ENCODE measurements at regions not wholly inside any gene's neighbourhood (a gene's known extent, or its start where the extent isn't known, plus 50 kb on each side); places are given as distances from the start of the nearest gene placed in this dataset.

GRCh38 chr7:51589111-51589510, 272.5 kb upstream of the COBL start:
- ChIA-PET POLR2A (no interaction called here), CTCF (no interaction called here)
- 0 out of 2 replicates have a peak, but pooled peaks cover 6% of the 10 kb centered on the region for H3K4me1 ChIP-seq
- no peaks in the 10 kb centered on the region for H3K36me3 ChIP-seq (ENCODE audit: control insufficient read depth, insufficient read depth, low read length)
- Mint-ChIP-seq H3K9me3 (ENCODE audit: unreplicated experiment) (peaks cover 9% of the 10 kb centered on the region), H3K4me1 (ENCODE audit: low read depth, unreplicated experiment) (peaks cover 12% of the 10 kb centered on the region), H3K4me3 (ENCODE audit: unreplicated experiment) (no peak overlapping the region), H3K36me3 (ENCODE audit: insufficient read depth, unreplicated experiment) (no peaks in the 10 kb centered on the region), H3K27me3 (ENCODE audit: insufficient read depth, unreplicated experiment) (no peaks in the 10 kb centered on the region), H3K27ac (ENCODE audit: unreplicated experiment) (no peak overlapping the region)
- TF ChIP-seq, protein P1, sequence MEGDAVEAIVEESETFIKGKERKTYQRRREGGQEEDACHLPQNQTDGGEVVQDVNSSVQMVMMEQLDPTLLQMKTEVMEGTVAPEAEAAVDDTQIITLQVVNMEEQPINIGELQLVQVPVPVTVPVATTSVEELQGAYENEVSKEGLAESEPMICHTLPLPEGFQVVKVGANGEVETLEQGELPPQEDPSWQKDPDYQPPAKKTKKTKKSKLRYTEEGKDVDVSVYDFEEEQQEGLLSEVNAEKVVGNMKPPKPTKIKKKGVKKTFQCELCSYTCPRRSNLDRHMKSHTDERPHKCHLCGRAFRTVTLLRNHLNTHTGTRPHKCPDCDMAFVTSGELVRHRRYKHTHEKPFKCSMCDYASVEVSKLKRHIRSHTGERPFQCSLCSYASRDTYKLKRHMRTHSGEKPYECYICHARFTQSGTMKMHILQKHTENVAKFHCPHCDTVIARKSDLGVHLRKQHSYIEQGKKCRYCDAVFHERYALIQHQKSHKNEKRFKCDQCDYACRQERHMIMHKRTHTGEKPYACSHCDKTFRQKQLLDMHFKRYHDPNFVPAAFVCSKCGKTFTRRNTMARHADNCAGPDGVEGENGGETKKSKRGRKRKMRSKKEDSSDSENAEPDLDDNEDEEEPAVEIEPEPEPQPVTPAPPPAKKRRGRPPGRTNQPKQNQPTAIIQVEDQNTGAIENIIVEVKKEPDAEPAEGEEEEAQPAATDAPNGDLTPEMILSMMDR (IDR thresholded peaks at IDR 0.05; ENCODE audit: insufficient read depth in 1 of 2, low read depth in 1 of 2, low read length in 1 of 2, severe bottlenecking in 1 of 2, unreplicated experiment in 1 of 2): no peak
- no TSS peak for BruUV-seq (replicated peaks)
- H3K4me3 ChIP-seq (ENCODE audit: low read depth, low read length): no peak overlapping the region
- no peaks in the 10 kb centered on the region for H3K27me3 ChIP-seq (replicated peaks; ENCODE audit: control insufficient read depth, insufficient read depth, low read length)
- intact Hi-C loops (cut with micrococcal nuclease; ENCODE audit: unreplicated experiment): loop anchor here (5.0 kb wide), 1 partner anchor 137 kb away; no protein-coding TSS in a partner anchor
- no peak for DNase-seq
- no peaks in the 10 kb centered on the region for H3K9me3 ChIP-seq

GRCh38 chr7:51587604-51588003, 271.0 kb upstream of the COBL start:
- no TSS peak for BruUV-seq (replicated peaks)
- no peak for DNase-seq
- 0 out of 2 replicates have a peak, but pooled peaks cover 6% of the 10 kb centered on the region for H3K4me1 ChIP-seq
- CTCF ChIA-PET: interaction anchor here (0.8 kb wide), 1 partner anchor 157 kb away, joined by 4 read pairs; no protein-coding TSS in a partner anchor
- Mint-ChIP-seq H3K27me3 (ENCODE audit: insufficient read depth, unreplicated experiment) (no peaks in the 10 kb centered on the region), H3K4me1 (ENCODE audit: low read depth, unreplicated experiment) (peaks cover 12% of the 10 kb centered on the region), H3K27ac (ENCODE audit: unreplicated experiment) (no peak overlapping the region), H3K4me3 (ENCODE audit: unreplicated experiment) (no peak overlapping the region), H3K36me3 (ENCODE audit: insufficient read depth, unreplicated experiment) (no peaks in the 10 kb centered on the region), H3K9me3 (ENCODE audit: unreplicated experiment) (peaks cover 9% of the 10 kb centered on the region)
- H3K36me3 ChIP-seq (ENCODE audit: control insufficient read depth, insufficient read depth, low read length): no peaks in the 10 kb centered on the region
- intact Hi-C loops (cut with micrococcal nuclease; ENCODE audit: unreplicated experiment): loop anchor here (5.0 kb wide), 1 partner anchor 135 kb away; no protein-coding TSS in a partner anchor
- TF ChIP-seq, protein P1 (IDR thresholded peaks at IDR 0.05; ENCODE audit: insufficient read depth in 1 of 2, low read depth in 1 of 2, low read length in 1 of 2, severe bottlenecking in 1 of 2, unreplicated experiment in 1 of 2): peak in 1 of 2 experiments; percentile 6
- no peaks in the 10 kb centered on the region for H3K27me3 ChIP-seq (replicated peaks; ENCODE audit: control insufficient read depth, insufficient read depth, low read length)
- POLR2A ChIA-PET: no interaction called here
- H3K4me3 ChIP-seq (ENCODE audit: low read depth, low read length): no peak overlapping the region
- no peaks in the 10 kb centered on the region for H3K9me3 ChIP-seq

GRCh38 chr7:51577390-51577789, 260.8 kb upstream of the COBL start:
- no peaks in the 10 kb centered on the region for H3K27me3 ChIP-seq (replicated peaks; ENCODE audit: control insufficient read depth, insufficient read depth, low read length)
- H3K4me3 Mint-ChIP-seq (ENCODE audit: unreplicated experiment): no peak overlapping the region
- H3K9me3 ChIP-seq: peaks cover 3% of the 10 kb centered on the region; the same call in 1 of the 2 replicates
- BruUV-seq (replicated peaks): no TSS peak
- no peaks in the 10 kb centered on the region for H3K27me3 Mint-ChIP-seq (ENCODE audit: insufficient read depth, unreplicated experiment)
- ChIA-PET POLR2A (no interaction called here), CTCF (no interaction called here)
- no peaks in the 10 kb centered on the region for H3K4me1 ChIP-seq
- no peaks in the 10 kb centered on the region for H3K4me1 Mint-ChIP-seq (ENCODE audit: low read depth, unreplicated experiment)
- H3K4me3 ChIP-seq (ENCODE audit: low read depth, low read length): no peak overlapping the region
- DNase-seq: no peak
- TF ChIP-seq, protein P1 (IDR thresholded peaks at IDR 0.05; ENCODE audit: insufficient read depth in 1 of 2, low read depth in 1 of 2, low read length in 1 of 2, severe bottlenecking in 1 of 2, unreplicated experiment in 1 of 2): no peak
- no peaks in the 10 kb centered on the region for H3K36me3 ChIP-seq (ENCODE audit: control insufficient read depth, insufficient read depth, low read length)
- H3K36me3 Mint-ChIP-seq (ENCODE audit: insufficient read depth, unreplicated experiment): no peaks in the 10 kb centered on the region
- no peak overlapping the region for H3K27ac Mint-ChIP-seq (ENCODE audit: unreplicated experiment)
- intact Hi-C loops (cut with micrococcal nuclease; ENCODE audit: unreplicated experiment): loop anchor here (10.0 kb wide), 1 partner anchor 503 kb away; no protein-coding TSS in a partner anchor
- peaks cover 41% of the 10 kb centered on the region for H3K9me3 Mint-ChIP-seq (ENCODE audit: unreplicated experiment)

All from Caco-2 (cell line).